DMS53 treated with DMSO at 0.1 percent for 48 hours (cell line): ENCODE measurements at regions not wholly inside any gene's neighbourhood (a gene's known extent, or its start where the extent isn't known, plus 50 kb on each side); places are given as distances from the start of the nearest gene placed in this dataset.
"Not testable (repeated sequence)": the region's sequence is repeated elsewhere in the genome, so short reads cannot be mapped to it uniquely, and the experiment has no call there.

ENCODE experiments used
- DNase-seq: peaks from one replicate; lab custom pipeline; 2025; ENCODE audit not compliant: unreplicated experiment; lab: John Stamatoyannopoulos, UW

DNA sequence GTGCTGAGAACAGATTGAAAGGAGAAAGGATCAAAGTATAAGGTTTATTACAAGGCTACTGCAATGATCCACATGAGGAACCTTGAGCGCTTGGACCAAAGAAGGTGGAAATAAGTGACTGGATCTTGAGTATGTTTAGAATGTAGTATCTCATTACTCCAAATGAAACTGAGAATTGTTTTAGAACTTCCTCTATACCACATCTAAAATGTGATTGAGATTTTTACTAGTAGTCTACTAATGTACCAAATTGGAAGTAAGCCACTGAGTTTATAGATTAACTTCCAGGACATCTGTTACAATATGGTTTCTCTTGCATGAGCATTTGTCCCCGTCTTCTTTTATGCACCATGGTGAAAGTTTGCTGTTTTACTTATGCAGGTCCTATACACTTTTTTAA lies 300.5 kb downstream of the SUCLG1 start:
- DNase-seq, result no peak

DNA sequence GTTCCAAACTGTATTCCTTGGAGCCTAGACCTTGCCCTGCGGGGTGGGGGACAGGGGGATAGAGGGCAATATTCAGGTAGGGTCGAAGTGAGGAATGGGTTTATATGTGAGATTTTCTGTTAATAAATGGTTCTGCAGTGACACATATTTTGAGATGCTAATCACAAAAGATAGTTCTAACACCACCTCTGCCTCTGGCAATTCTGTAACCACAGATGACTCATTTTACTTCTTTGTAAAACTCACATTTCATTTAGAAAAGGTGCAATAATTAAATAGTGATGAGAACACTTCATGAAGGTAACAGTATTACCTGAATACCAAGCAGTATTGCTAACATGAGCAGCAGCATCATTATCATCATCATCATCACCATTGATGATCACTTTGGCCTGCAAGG lies 306.6 kb downstream of the SUCLG1 start:
- DNase-seq, result no peak

GRCh38 chr2:84144345-84144744 lies 314.7 kb downstream of the SUCLG1 start:
- no peak for DNase-seq

DNA sequence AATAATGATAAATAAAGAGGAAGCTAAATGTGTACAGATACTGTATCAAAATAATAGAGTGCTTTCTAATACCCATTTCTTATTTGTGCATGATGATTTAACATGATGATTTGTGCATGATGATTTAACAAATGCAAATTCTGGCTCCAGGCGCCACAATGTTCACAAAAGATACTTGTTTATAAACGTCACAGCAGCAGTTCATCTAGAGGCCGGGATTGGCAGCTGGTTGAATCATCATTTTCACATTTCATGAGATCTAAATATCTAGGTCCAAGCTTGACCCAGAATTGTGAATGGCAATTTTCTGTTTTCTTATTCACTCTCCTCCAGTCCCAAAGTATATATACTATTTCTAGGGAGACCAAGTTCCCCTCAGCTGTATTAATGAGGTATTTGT lies 322.0 kb downstream of the SUCLG1 start:
- no peak for DNase-seq

DNA sequence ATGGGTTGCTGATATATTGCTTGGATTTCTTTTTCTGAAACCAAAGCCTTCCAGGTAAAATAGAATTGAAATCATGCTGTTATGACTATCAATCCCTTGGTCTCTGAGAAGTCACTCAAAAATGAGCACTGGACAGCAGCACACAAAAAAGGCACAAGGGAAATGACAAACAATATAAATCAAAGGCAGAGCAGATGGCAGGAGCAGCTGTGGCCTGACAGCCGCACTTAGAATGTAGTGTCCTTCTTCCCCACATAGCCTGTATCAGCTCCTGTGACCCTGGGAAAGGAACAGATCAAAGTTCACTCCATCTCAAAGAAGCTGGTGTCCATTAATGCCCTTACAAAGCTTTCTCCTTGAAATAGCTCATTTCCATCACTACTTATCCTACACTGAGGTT lies 326.7 kb downstream of the SUCLG1 start:
- peak; percentile 9 for DNase-seq

DNA sequence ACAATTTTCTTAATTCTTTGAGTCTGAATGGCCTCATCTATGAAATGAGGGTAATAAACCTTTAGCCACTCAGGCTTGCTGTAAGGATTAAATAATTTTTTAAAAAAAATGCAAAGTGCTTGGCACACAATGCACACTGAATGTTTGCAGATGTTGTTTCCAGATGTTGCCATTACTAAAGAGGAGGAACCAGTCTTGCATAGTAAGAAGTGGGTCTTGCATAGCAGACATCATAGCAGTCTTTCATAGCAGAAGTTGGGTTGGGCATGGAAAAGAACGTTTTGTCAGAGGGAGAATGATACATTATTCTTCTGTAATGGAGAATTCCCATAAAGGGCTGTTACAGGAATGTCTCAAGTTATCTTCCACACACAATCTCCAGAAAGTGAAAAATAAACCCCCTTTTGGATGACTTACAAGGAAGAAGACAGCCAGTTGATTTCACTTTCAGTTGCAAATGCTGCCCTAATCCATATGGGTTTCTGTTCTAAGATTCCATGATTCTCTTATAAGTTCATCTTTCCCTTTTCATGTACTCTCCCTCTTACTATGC lies 327.7 kb downstream of the SUCLG1 start:
- no peak for DNase-seq

DNA sequence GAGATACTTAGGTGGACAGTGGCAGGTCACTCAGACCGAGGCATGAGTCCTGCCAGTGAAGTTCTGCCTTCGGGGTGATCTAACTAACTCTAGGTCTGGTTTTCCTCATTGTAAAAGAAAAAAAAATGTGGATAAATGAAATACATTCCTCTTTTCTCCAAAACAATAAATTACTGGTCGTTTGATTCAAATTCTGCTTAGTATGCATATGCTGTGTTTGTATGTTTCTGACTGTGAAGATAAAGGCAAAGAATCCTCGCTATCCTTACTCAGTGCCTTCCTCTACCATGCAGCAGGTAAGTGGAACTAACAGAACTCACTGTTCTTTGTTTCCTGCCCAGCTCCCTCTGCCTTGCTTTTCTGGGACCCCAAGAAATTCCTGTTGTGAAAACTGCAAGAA lies 330.1 kb downstream of the SUCLG1 start:
- DNase-seq, result no peak

- DNase-seq, result not testable (repeated sequence)
These were observed 331.3 kb downstream of the SUCLG1 start for GRCh38 chr2:84127812-84128211.

- DNase-seq, result no peak
These were observed 332.6 kb downstream of the SUCLG1 start for GRCh38 chr2:84126530-84126929.

DNA sequence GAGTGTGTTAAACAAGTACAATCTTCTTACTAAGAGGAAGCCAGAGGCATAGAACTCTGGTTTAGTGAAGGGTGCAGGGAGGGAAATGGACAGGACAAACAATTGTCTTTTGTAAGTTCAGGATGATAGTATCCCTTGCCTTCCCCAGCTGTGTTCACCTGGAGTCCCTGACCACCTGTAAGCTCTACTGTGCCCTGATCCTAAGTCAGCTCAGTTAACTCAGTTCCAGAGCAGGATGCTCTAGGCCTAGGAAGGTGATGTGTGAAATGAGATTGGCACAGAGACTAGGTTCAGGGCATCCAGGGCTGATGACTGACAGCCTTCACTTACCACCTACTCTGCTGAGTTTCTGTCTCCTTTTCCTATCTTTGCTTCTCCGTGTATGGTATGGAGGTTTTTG lies 333.0 kb downstream of the SUCLG1 start:
- no peak for DNase-seq

DNA sequence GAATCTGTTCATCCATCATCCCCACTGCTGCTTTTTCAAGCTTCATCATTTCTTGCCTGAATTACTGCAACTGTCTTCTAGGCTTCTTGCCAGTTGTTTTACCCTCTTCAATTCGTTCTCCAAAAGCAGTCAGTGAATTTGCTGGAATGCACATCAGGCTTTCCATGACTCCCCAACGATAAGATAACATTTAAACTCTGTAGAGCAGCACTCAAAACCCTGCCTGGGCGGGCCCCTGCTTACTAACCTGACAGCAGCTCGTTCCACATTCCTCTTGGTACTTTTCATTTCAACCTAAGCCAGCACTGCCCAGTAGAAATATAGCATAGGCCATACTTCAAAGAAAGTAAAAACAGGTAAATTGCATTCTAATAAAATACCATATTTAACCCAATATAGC lies 342.9 kb downstream of the SUCLG1 start:
- no peak for DNase-seq

- no peak for DNase-seq
These were observed 343.8 kb downstream of the SUCLG1 start for GRCh38 chr2:84115173-84115857.

DNA sequence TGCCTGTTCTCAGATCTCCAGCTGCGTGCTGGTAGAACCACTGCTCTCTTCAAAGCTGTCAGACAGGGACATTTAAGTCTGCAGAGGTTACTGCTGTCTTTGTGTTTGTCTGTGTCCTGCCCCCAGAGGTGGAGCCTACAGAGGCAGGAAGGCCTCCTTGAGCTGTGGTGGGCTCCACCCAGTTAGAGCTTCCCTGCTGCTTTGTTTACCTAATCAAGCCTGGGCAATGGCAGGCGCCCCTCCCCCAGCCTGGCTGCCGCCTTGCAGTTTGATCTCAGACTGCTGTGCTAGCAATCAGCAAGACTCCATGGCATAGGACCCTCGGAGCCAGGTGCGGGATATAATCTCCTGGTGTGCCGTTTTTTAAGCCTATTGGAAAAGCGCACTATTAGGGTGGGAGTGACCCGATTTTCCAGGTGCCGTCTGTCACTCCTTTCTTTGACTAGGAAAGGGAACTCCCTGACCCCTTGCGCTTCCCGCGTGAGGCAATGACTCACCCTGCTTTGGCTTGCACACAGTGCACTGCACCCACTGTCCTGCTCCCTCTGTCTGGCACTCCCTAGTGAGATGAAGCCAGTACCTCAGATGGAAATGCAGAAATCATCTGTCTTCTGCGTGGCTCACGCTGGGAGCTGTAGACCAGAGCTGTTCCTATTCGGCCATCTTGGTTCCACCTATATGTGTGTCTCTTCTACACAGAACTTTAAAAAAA lies 355.1 kb downstream of the SUCLG1 start:
- peak; percentile 83 for DNase-seq

- no peak for DNase-seq
These were observed 356.8 kb downstream of the SUCLG1 start for GRCh38 chr2:84102274-84102673.

GRCh38 chr2:84088656-84089055 lies 370.4 kb downstream of the SUCLG1 start:
- DNase-seq, result no peak

- DNase-seq, result no peak
These were observed 373.5 kb downstream of the SUCLG1 start for GRCh38 chr2:84085562-84085961.

DNA sequence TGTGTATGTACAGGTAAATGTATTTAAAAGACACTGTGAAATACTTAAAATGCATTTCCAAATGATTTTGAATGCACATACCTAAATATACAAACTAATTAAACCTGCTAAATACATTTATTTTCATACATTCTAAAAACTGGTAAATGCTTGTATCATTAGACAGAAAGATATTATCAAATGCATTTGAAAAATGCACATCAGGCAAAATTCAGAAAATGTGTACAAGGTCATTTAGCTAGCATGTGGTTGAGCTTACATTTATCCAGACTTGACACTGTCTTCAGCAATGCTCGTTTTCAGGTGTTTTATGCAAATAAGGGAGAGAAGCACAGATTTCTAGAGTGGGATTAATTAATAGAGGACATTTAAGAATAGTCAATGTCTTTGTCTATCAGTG lies 374.2 kb downstream of the SUCLG1 start:
- DNase-seq, result no peak

DNA sequence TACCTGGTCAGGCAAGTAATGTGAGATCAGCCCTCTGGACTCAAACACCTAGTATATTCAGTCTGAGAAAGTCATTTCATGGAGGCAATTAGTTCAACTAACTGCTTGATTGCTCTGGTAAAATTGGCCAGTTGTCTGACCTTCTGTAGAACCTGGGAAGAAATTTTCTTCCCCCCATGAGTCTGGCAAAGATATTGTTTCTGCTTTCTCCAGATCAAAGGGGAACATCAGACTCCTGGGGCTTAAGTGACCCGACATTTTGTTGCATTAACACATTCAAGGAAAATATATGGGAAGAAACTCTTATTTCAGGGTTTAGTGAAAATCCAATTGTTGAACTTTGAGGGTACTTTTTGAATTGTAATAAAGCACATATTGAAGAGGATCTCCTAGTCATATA lies 375.1 kb downstream of the SUCLG1 start:
- no peak for DNase-seq

DNA sequence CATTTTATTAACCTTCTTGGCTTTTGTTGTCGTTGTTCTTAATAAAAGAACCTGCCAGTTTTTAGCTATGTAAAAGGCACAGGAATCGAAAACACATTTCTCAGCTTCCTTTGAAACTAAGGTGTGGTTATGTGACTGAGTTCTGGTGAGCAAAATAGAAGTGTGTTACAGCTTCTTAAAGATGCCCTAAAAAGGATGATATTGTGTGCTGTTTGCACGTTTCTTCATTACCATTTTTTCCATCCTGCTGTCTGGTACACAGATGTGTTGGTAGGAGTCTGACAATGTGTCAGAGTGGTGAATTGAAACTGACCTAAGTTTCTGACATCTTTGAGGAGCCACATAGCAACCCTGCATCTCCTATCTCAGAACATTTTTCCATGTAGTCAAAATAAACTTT lies 380.6 kb downstream of the SUCLG1 start:
- no peak for DNase-seq

- peak; percentile 55 for DNase-seq
These were observed 381.6 kb downstream of the SUCLG1 start for GRCh38 chr2:84077496-84077895.

DNA sequence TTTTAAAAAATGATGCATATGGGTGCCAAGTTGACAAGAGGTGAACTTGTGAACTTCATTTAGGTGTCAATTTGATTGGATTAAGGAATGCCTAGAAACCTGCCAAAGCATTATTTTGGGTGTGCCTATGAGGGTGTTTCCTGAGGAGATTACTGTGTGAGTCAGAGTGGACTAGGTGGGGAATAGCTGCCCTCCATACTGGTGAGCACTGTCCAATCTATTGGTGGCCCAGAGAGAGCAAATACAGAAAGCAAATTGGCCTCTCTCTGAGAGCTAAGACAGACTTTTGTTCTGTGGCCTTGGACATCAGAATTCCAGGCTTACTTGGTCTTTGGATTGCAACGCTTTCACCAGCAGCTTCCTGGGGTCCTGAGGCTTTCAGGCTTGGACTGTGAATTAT lies 388.0 kb downstream of the SUCLG1 start:
- no peak for DNase-seq

DNA sequence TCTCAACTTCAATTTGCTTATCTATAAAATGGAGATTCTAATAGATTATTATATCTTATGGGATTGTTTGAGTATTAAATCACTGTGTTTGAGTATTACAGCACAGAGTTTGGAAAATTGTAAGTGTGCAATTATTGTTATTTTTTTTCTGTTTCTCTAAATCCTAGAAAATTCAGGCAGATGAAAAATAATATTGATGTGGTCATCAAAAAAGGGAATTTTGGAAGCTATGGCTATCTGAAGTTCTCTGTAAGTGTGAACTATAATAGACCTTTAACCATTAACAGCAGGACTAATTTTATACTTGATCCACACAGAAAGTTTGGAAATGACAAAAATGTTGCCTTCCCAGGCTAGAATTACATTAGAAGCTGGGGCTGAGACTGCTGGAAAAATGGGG lies 393.2 kb downstream of the SUCLG1 start:
- no peak for DNase-seq
